Ishikawa (cell line): ENCODE measurements at regions not wholly inside any gene's neighbourhood (a gene's known extent, or its start where the extent isn't known, plus 50 kb on each side); places are given as distances from the start of the nearest gene placed in this dataset.

Source experiments
- CEBPB ChIP-seq: IDR thresholded peaks from 2 replicates; pipeline ENCODE4 v1.6.1; 2012
- CREB1 ChIP-seq: IDR thresholded peaks from 2 replicates; pipeline ENCODE4 v1.6.1; 2012; ENCODE audit warnings: low read depth
- EGR1 ChIP-seq: IDR thresholded peaks from 2 replicates; pipeline ENCODE4 v1.6.1; 2012
- EP300 ChIP-seq: IDR thresholded peaks from 2 replicates; pipeline ENCODE4 v1.6.1; 2012; ENCODE audit warnings: borderline replicate concordance
- FOXM1 ChIP-seq: IDR thresholded peaks from 2 replicates; pipeline ENCODE4 v1.6.1; 2012; ENCODE audit warnings: low read depth, borderline replicate concordance
- MAX ChIP-seq: IDR thresholded peaks from 2 replicates; pipeline ENCODE4 v1.6.1; 2012
- NFIC ChIP-seq: IDR thresholded peaks from 2 replicates; pipeline ENCODE4 v1.6.1; 2012
- RAD21 ChIP-seq: IDR thresholded peaks from 2 replicates; pipeline ENCODE4 v1.6.1; 2012; ENCODE audit warnings: low read depth
- REST ChIP-seq: IDR thresholded peaks from 2 replicates; pipeline ENCODE4 v1.6.1; 2012; ENCODE audit warnings: low read depth, mild to moderate bottlenecking
- TAF1 ChIP-seq: IDR thresholded peaks from 2 replicates; pipeline ENCODE4 v1.6.1; 2012; ENCODE audit warnings: low read depth, mild to moderate bottlenecking
- TCF12 ChIP-seq: IDR thresholded peaks from 2 replicates; pipeline ENCODE4 v1.6.1; 2012; ENCODE audit warnings: low read depth
- TEAD4 ChIP-seq: IDR thresholded peaks from 2 replicates; pipeline ENCODE4 v1.6.1; 2012
- USF1 ChIP-seq: IDR thresholded peaks from 2 replicates; pipeline ENCODE4 v1.6.1; 2012
- YY1 ChIP-seq: IDR thresholded peaks from 2 replicates; pipeline ENCODE4 v1.6.1; 2012; ENCODE audit warnings: low read depth
- ZBTB7A ChIP-seq: IDR thresholded peaks from 2 replicates; pipeline ENCODE4 v1.6.1; 2012; ENCODE audit warnings: low read depth

GRCh38 chr15:92327033-92327432 is 66.6 kb upstream of the ST8SIA2 start:
- TF ChIP-seq ZBTB7A (no peak), MAX (no peak), FOXM1 (no peak), REST (no peak), USF1 (no peak), YY1 (no peak), CEBPB (no peak), TCF12 (no peak)

GRCh38 chr15:92328207-92328606 is 65.5 kb upstream of the ST8SIA2 start:
- no peak for TF ChIP-seq NFIC
- no peak for TF ChIP-seq TEAD4

- TF ChIP-seq CREB1 (no peak), RAD21 (no peak), EP300 (no peak), TAF1 (no peak), REST (no peak), USF1 (no peak), CEBPB (no peak), MAX (no peak), EGR1 (no peak), TCF12 (no peak), ZBTB7A (no peak), FOXM1 (no peak), YY1 (no peak), NFIC (no peak), TEAD4 (no peak)
These were observed 61.4 kb upstream of the ST8SIA2 start for GRCh38 chr15:92332125-92332899.

GRCh38 chr15:92333709-92334108 is 60.0 kb upstream of the ST8SIA2 start:
- TF ChIP-seq MAX: no peak
- no peak for TF ChIP-seq EP300
- no peak for TF ChIP-seq TEAD4
- TF ChIP-seq TCF12: no peak

GRCh38 chr15:92336419-92336987 is 57.2 kb upstream of the ST8SIA2 start:
- TF ChIP-seq YY1 (no peak), REST (no peak), EP300 (no peak), TAF1 (no peak), CEBPB (no peak), NFIC (no peak), TCF12 (no peak), ZBTB7A (no peak)
